ENCODE measurements at regions not wholly inside any gene's neighbourhood (a gene's known extent, or its start where the extent isn't known, plus 50 kb on each side); places are given as distances from the start of the nearest gene placed in this dataset.

- no peak for ATAC-seq (ENCODE audit: low read depth)
- H3K4me1 ChIP-seq (ENCODE audit: insufficient read depth, poor library complexity, severe bottlenecking) = no peaks in the 10 kb centered on the region
- no peak for DNase-seq (ENCODE audit: low spot score)
- H3K36me3 ChIP-seq (ENCODE audit: low read depth) = no peaks in the 10 kb centered on the region
- no peaks in the 10 kb centered on the region for H3K9me3 ChIP-seq (ENCODE audit: severe bottlenecking)
- no peaks in the 10 kb centered on the region for H3K27me3 ChIP-seq (ENCODE audit: insufficient read depth, poor library complexity, severe bottlenecking)
- TF ChIP-seq, protein P1, sequence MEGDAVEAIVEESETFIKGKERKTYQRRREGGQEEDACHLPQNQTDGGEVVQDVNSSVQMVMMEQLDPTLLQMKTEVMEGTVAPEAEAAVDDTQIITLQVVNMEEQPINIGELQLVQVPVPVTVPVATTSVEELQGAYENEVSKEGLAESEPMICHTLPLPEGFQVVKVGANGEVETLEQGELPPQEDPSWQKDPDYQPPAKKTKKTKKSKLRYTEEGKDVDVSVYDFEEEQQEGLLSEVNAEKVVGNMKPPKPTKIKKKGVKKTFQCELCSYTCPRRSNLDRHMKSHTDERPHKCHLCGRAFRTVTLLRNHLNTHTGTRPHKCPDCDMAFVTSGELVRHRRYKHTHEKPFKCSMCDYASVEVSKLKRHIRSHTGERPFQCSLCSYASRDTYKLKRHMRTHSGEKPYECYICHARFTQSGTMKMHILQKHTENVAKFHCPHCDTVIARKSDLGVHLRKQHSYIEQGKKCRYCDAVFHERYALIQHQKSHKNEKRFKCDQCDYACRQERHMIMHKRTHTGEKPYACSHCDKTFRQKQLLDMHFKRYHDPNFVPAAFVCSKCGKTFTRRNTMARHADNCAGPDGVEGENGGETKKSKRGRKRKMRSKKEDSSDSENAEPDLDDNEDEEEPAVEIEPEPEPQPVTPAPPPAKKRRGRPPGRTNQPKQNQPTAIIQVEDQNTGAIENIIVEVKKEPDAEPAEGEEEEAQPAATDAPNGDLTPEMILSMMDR (IDR thresholded peaks at IDR 0.05; ENCODE audit: poor library complexity, severe bottlenecking) = no peak
- H3K27ac ChIP-seq (ENCODE audit: poor library complexity, severe bottlenecking) = no peak overlapping the region
- H3K4me3 ChIP-seq (ENCODE audit: severe bottlenecking) = no peak overlapping the region
Measured at GRCh38 chr11:30149998-30150397, 80.8 kb upstream of the FSHB start.

DNA sequence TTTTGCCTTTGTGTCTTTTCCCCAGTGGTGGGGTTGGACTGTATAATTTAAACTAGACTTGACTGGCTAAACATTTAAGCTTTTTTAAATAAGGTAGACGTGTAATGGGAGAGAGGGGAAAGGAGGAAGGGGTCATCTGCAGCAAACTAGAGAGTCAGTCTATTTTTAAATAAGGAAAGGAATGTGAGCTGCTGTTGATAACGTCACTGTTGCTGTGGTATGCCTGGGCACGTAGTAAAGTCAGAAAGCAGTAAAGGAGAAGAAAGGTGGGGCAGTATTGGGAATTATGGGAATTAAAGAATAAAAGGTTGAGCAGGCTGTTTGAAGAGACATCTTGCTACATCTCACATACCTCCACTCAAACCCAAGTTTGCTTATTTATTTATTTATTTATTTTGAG lies 80.4 kb upstream of the FSHB start:
- Histone ChIP-seq H3K4me1 (ENCODE audit: insufficient read depth, poor library complexity, severe bottlenecking) (no peaks in the 10 kb centered on the region), H3K9me3 (ENCODE audit: severe bottlenecking) (no peaks in the 10 kb centered on the region), H3K36me3 (ENCODE audit: low read depth) (no peaks in the 10 kb centered on the region), H3K27me3 (ENCODE audit: insufficient read depth, poor library complexity, severe bottlenecking) (no peaks in the 10 kb centered on the region), H3K27ac (ENCODE audit: poor library complexity, severe bottlenecking) (no peak overlapping the region), H3K4me3 (ENCODE audit: severe bottlenecking) (no peak overlapping the region)
- TF ChIP-seq, protein P1 (IDR thresholded peaks at IDR 0.05; ENCODE audit: poor library complexity, severe bottlenecking) = no peak
- no peak for DNase-seq (ENCODE audit: low spot score)
- ATAC-seq (ENCODE audit: low read depth) = 0 out of 3 replicates have a peak, but pooled peaks have one; percentile 29

DNA sequence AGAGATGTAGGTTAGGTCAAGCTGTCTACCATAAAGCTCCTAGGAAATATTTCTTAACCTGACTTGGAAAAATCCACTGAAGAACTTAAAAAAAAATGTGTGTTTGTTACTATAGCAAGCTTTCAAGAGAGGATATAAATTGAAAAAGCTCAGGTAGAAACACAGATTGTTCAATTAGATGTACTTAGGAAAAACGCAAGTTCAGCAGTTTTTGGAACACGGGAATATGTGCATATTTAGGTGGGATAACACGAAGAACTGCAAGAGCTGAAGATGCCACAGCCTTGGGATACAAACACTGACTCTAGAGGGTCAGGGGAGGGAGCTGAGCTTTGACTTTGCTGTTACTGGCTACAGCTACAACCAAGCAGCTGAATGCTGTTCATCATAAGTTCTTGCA lies 77.8 kb upstream of the FSHB start:
- Histone ChIP-seq H3K27me3 (ENCODE audit: insufficient read depth, poor library complexity, severe bottlenecking) (no peaks in the 10 kb centered on the region), H3K4me3 (ENCODE audit: severe bottlenecking) (no peak overlapping the region), H3K27ac (ENCODE audit: poor library complexity, severe bottlenecking) (no peak overlapping the region), H3K36me3 (ENCODE audit: low read depth) (no peaks in the 10 kb centered on the region), H3K4me1 (ENCODE audit: insufficient read depth, poor library complexity, severe bottlenecking) (no peaks in the 10 kb centered on the region), H3K9me3 (ENCODE audit: severe bottlenecking) (no peaks in the 10 kb centered on the region)
- ATAC-seq (ENCODE audit: low read depth) (no peak), DNase-seq (ENCODE audit: low spot score) (no peak)
- TF ChIP-seq, protein P1 (IDR thresholded peaks at IDR 0.05; ENCODE audit: poor library complexity, severe bottlenecking) = no peak

- TF ChIP-seq, protein P1 (IDR thresholded peaks at IDR 0.05; ENCODE audit: poor library complexity, severe bottlenecking) = no peak
- H3K36me3 ChIP-seq (ENCODE audit: low read depth) = no peaks in the 10 kb centered on the region
Measured at GRCh38 chr11:30155428-30155827, 75.4 kb upstream of the FSHB start.

DNA sequence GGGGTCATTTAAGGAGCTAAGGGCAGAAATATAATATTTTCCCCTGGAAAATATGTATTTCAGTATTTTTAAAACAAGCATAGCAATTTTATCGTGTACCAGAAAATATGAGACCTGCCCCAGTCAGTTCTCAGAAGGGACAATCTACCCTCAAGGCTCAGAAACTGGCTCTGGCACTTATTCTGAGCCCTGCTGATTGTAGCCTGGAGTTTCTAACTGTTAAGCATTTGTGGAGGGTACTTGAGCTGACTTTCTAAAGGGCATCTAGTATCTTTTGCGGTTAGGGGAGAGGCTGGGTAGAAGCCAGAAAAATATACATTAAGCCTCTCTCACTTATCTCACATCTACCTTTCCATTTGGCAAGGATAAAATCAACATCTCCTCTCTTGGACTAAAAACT lies 71.3 kb upstream of the FSHB start:
- Histone ChIP-seq H3K36me3 (ENCODE audit: low read depth) (no peaks in the 10 kb centered on the region), H3K4me1 (ENCODE audit: insufficient read depth, poor library complexity, severe bottlenecking) (no peaks in the 10 kb centered on the region), H3K9me3 (ENCODE audit: severe bottlenecking) (no peaks in the 10 kb centered on the region), H3K27ac (ENCODE audit: poor library complexity, severe bottlenecking) (no peak overlapping the region), H3K4me3 (ENCODE audit: severe bottlenecking) (no peak overlapping the region), H3K27me3 (ENCODE audit: insufficient read depth, poor library complexity, severe bottlenecking) (no peaks in the 10 kb centered on the region)
- no peak for ATAC-seq (ENCODE audit: low read depth)
- DNase-seq (ENCODE audit: low spot score) = no peak
- TF ChIP-seq, protein P1 (IDR thresholded peaks at IDR 0.05; ENCODE audit: poor library complexity, severe bottlenecking) = no peak

More at GRCh38 chr11:30155428-30155827, 75.4 kb upstream of the FSHB start:
- Histone ChIP-seq H3K4me3 (ENCODE audit: severe bottlenecking) (no peak overlapping the region), H3K4me1 (ENCODE audit: insufficient read depth, poor library complexity, severe bottlenecking) (no peaks in the 10 kb centered on the region), H3K9me3 (ENCODE audit: severe bottlenecking) (no peaks in the 10 kb centered on the region), H3K27me3 (ENCODE audit: insufficient read depth, poor library complexity, severe bottlenecking) (no peaks in the 10 kb centered on the region), H3K27ac (ENCODE audit: poor library complexity, severe bottlenecking) (no peak overlapping the region)
- ATAC-seq (ENCODE audit: low read depth) = no peak
- no peak for DNase-seq (ENCODE audit: low spot score)
